K562 (cell line): ENCODE measurements at regions not wholly inside any gene's neighbourhood (a gene's known extent, or its start where the extent isn't known, plus 50 kb on each side); places are given as distances from the start of the nearest gene placed in this dataset.

ENCODE experiments used
- ATAC-seq: fragments of 200-7000 bp; cut with Tn5 transposase; 3 replicates; pipeline ENCODE4 v1.9.1; 2020; ENCODE audit warnings: moderate library complexity
- BruUV-seq: library from RNA; stranded (reverse); fragments of 400-500 nt; replicated peaks from 2 replicates; lab custom pipeline; 2021; lab: Mats Ljungman, UMichigan
- CTCF ChIA-PET: fragments of 300-600 bp; formaldehyde crosslinking; extraction: SDS; loops from one replicate; lab custom pipeline; 2021; ENCODE audit warnings: low intra/inter-chr PET ratio; lab: Yijun Ruan, JAX
- POLR2A ChIA-PET: fragments of 300-600, 350-650 bp; sonication (Branson Sonifier 250); formaldehyde crosslinking; extraction: SDS; loops from one replicate; lab custom pipeline; 2021; ENCODE audit warnings: antibody characterized with exemption, inconsistent platforms; lab: Yijun Ruan, JAX
- DNase-seq, 4 experiments: peaks; one replicate each; pipeline versions ENCODE4 v3.0.0 to v3.0.0-alpha.2; 2011 to 2018; ENCODE audit warnings: low spot score in 3 of 4, mixed read lengths in 3 of 4; ENCODE audit errors: extremely low read depth in 1 of 4
- FAIRE-seq: peaks from 2 replicates; lab custom pipeline; 2011; peaks lifted over from hg19 to GRCh38; lab: Jason Lieb, UNC
- H2AFZ ChIP-seq: 2 replicates; pipeline ENCODE4 v1.6.0; 2011; ENCODE audit warnings: low read depth, low read length, control low read depth, inconsistent platforms
- H3K27ac ChIP-seq: fragments of 200-600 bp; 3 replicates; pipeline ENCODE4 v1.8.0; 2011; ENCODE audit warnings: low read depth, mild to moderate bottlenecking, control low read depth, inconsistent platforms, low read length, moderate library complexity, mixed read lengths; ENCODE audit errors: extremely low read depth
- H3K27me3 ChIP-seq, 2 experiments: fragments of 300-600 bp in 1 of 2; 2 replicates in 1 of 2; 3 replicates in 1 of 2; pipeline versions ENCODE4 v1.6.0 to v1.8.0; 2011; ENCODE audit warnings: inconsistent platforms in 2 of 2, low read length in 2 of 2, mild to moderate bottlenecking in 1 of 2, mixed read lengths in 1 of 2, moderate library complexity in 1 of 2; ENCODE audit not compliant: control insufficient read depth in 2 of 2, insufficient read depth in 2 of 2
- H3K36me3 ChIP-seq: fragments of 300-600 bp; 3 replicates; pipeline ENCODE4 v1.8.0; 2011; ENCODE audit warnings: mild to moderate bottlenecking, low read length, inconsistent platforms; ENCODE audit not compliant: control insufficient read depth, insufficient read depth
- H3K4me1 ChIP-seq, 2 experiments: fragments of 200-600 bp in 1 of 2; replicated peaks in 1 of 2; 2 replicates in 1 of 2; 3 replicates in 1 of 2; pipeline versions ENCODE4 v1.5.1 to v1.8.0; 2011; ENCODE audit warnings: inconsistent platforms in 2 of 2, low read length in 2 of 2, mild to moderate bottlenecking in 1 of 2, mixed read lengths in 1 of 2, moderate library complexity in 1 of 2; ENCODE audit not compliant: control insufficient read depth in 2 of 2, insufficient read depth in 2 of 2
- H3K4me2 ChIP-seq: 2 replicates; pipeline ENCODE4 v1.6.1; 2011; ENCODE audit warnings: low read length, control low read depth, inconsistent platforms, mixed read lengths; ENCODE audit not compliant: insufficient read depth
- H3K4me3 ChIP-seq: fragments of 200-600 bp; sonication (generic), shearing (Covaris generic); 2 replicates; pipeline ENCODE4 v1.5.1; 2016; ENCODE audit warnings: control low read depth, inconsistent platforms
- H3K79me2 ChIP-seq: fragments of 200-600 bp; 3 replicates; pipeline ENCODE4 v1.8.0; 2011; ENCODE audit warnings: low read length, inconsistent platforms; ENCODE audit not compliant: control insufficient read depth, insufficient read depth
- H3K9ac ChIP-seq, 2 experiments: 2 replicates each; pipeline versions ENCODE4 v1.6.0 to v1.6.1; 2011; ENCODE audit warnings: low read depth in 2 of 2, low read length in 2 of 2, control low read depth in 1 of 2, inconsistent platforms in 1 of 2, mild to moderate bottlenecking in 1 of 2, mixed read lengths in 1 of 2; ENCODE audit not compliant: insufficient read depth in 1 of 2
- H3K9me1 ChIP-seq: one replicate; pipeline ENCODE4 v1.6.0; 2011; ENCODE audit warnings: inconsistent platforms, mild to moderate bottlenecking, low read length, moderate library complexity; ENCODE audit not compliant: control insufficient read depth, insufficient read depth
- H3K9me3 ChIP-seq: replicated peaks from 2 replicates; pipeline ENCODE4 v1.5.1; 2011; ENCODE audit warnings: low read depth, low read length, inconsistent platforms; ENCODE audit not compliant: control insufficient read depth, insufficient read depth
- H4K20me1 ChIP-seq: replicated peaks from 2 replicates; pipeline ENCODE4 v1.6.1; 2011; ENCODE audit warnings: low read length, inconsistent platforms, mixed read lengths; ENCODE audit not compliant: control insufficient read depth, insufficient read depth
- BDP1 ChIP-seq: IDR thresholded peaks from 3 replicates; pipeline ENCODE4 v1.6.1; 2011; ENCODE audit not compliant: insufficient read length, insufficient read depth
- CHD1 ChIP-seq: fragments of 200-600 bp; sonication (generic); IDR thresholded peaks from one replicate; pipeline ENCODE4 v1.6.1; 2012; ENCODE audit warnings: mild to moderate bottlenecking, moderate library complexity, low read length, inconsistent platforms
- FIP1L1 ChIP-seq: fragments of 200-400 bp; formaldehyde crosslinking; IDR thresholded peaks from 2 replicates; pipeline ENCODE4 v1.6.1; 2018; ENCODE audit warnings: mild to moderate bottlenecking, low read depth, low read length; ENCODE audit not compliant: poor library complexity, severe bottlenecking
- HCFC1 ChIP-seq: IDR thresholded peaks from 2 replicates; pipeline ENCODE4 v1.6.1; 2012; ENCODE audit warnings: low read depth, low read length, improper control_type of control experiment
- MYBL2 ChIP-seq, 2 experiments: fragments of 450-650 bp in 1 of 2; sonication (generic) in 1 of 2; formaldehyde crosslinking in 1 of 2; IDR thresholded peaks; 2 replicates each; pipeline versions ENCODE4 v1.6.1 to v1.8.1; 2017 to 2022; ENCODE audit warnings: borderline replicate concordance in 1 of 2, inconsistent platforms in 1 of 2, low read depth in 1 of 2, mild to moderate bottlenecking in 1 of 2, missing genetic modification reagents in 1 of 2, moderate library complexity in 1 of 2
- NBN ChIP-seq: fragments of 450-650 bp; IDR thresholded peaks from 2 replicates; pipeline ENCODE4 v1.6.1; 2016; ENCODE audit warnings: low read depth, mild to moderate bottlenecking
- NCOA1 ChIP-seq: fragments of 450-650 bp; IDR thresholded peaks from 2 replicates; pipeline ENCODE4 v1.6.1; 2016; ENCODE audit warnings: low read depth
- NCOR1 ChIP-seq: fragments of 450-650 bp; IDR thresholded peaks from 2 replicates; pipeline ENCODE4 v1.6.1; 2016; ENCODE audit warnings: mild to moderate bottlenecking, moderate library complexity
- RCOR1 ChIP-seq, 2 experiments: IDR thresholded peaks; 2 replicates each; pipeline ENCODE4 v1.6.1; 2012; ENCODE audit warnings: low read depth in 2 of 2, low read length in 2 of 2, borderline replicate concordance in 1 of 2, improper control_type of control experiment in 1 of 2
- RUNX1 ChIP-seq: sonication (generic); IDR thresholded peaks from 2 replicates; pipeline ENCODE4 v1.6.1; 2016; ENCODE audit warnings: antibody characterized with exemption, low read depth
- SMAD3 ChIP-seq: fragments of 450-650 bp; formaldehyde crosslinking; conservative IDR thresholded peaks from 2 replicates; pipeline ENCODE4 v1.4.0; 2020; ENCODE audit warnings: mild to moderate bottlenecking
- TAL1 ChIP-seq: fragments of 450-650 bp; IDR thresholded peaks from 2 replicates; pipeline ENCODE4 v1.6.1; 2016; ENCODE audit warnings: mild to moderate bottlenecking
- TFAP4 ChIP-seq: sonication (generic); formaldehyde crosslinking; IDR thresholded peaks from 2 replicates; pipeline ENCODE4 v1.8.0; 2022; ENCODE audit warnings: missing genetic modification reagents, mild to moderate bottlenecking, moderate library complexity, borderline replicate concordance
- XRCC5 ChIP-seq: fragments of 200-400 bp; formaldehyde crosslinking; IDR thresholded peaks from 2 replicates; pipeline ENCODE4 v1.6.1; 2017; ENCODE audit warnings: low read depth, mild to moderate bottlenecking, low read length
- ZBTB34 ChIP-seq: fragments of 250-450 bp; sonication (Bioruptor Pico); IDR thresholded peaks from 2 replicates; pipeline ENCODE4 v1.8.0; 2021; ENCODE audit warnings: mild to moderate bottlenecking, moderate library complexity
- ZFX ChIP-seq: sonication (generic); formaldehyde crosslinking; IDR thresholded peaks from 2 replicates; pipeline ENCODE4 v1.8.0; 2022; ENCODE audit warnings: mild to moderate bottlenecking, missing genetic modification reagents, moderate library complexity
- ZNF197 ChIP-seq: fragments of 200-800 bp; sonication (Bioruptor generic); IDR thresholded peaks from 2 replicates; pipeline ENCODE4 v1.6.1; 2016; ENCODE audit warnings: low read depth, missing genetic modification characterization, missing compliant biosample characterization
- WGBS: fragments of 100-300 bp; shearing (Covaris generic); methylation state at CpG from one replicate; pipeline ENCODE4 v1.1.6; 2016; ENCODE audit warnings: low coverage, mixed read lengths; ENCODE audit not compliant: insufficient coverage; ENCODE audit errors: missing lambda C conversion rate; 5-methylcytosine and 5-hydroxymethylcytosine counted together
- in situ Hi-C: fragments of 300-500 bp; cut with MboI; formaldehyde crosslinking; loops from 4 replicates; pipeline ENCODE4 v1.15.0; 2018; ENCODE audit warnings: inconsistent platforms, mixed read lengths
- intact Hi-C: fragments of 100-400 bp; cut with micrococcal nuclease; formaldehyde crosslinking; loops from 2 replicates; pipeline ENCODE4 v1.14.2; 2022

DNA sequence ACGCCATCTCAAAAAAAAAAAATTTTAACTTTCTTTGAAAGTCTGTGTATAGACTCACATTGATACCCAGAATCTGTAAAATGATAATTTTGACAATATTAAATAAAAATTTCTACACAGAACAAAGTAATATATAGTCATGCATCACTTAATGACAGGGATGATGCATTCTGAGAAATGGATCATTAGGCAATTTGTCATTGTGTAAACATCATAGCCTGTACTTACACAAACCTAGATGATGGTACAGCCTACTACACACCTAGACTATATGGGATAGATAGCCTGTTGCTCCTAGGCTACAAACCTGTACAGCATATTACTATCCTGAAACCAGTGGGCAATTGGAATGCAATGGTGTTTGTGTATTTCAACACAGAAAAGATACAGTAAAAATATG is 107.7 kb downstream of the BLTP1 start:
- peaks cover 25% of the 10 kb centered on the region for H3K36me3 ChIP-seq
- H3K79me2 ChIP-seq, result no peaks in the 10 kb centered on the region
- no peaks in the 10 kb centered on the region for H3K9me1 ChIP-seq
- H3K4me2 ChIP-seq, result no peak overlapping the region
- intact Hi-C loops, result no loop called here
- H3K9me3 ChIP-seq, result no peaks in the 10 kb centered on the region
- POLR2A ChIA-PET, result no interaction called here
- H4K20me1 ChIP-seq, result no peaks in the 10 kb centered on the region
- in situ Hi-C loops, result no loop called here
- ATAC-seq (no peak), DNase-seq (no peak), FAIRE-seq (no peak)
- no TSS peak for BruUV-seq
- no peaks in the 10 kb centered on the region for H3K27me3 ChIP-seq
- H3K4me3 ChIP-seq, result no peak overlapping the region
- no peak overlapping the region for H3K9ac ChIP-seq
- CTCF ChIA-PET, result no interaction called here
- no peaks in the 10 kb centered on the region for H3K4me1 ChIP-seq
- 100% methylated on average over 1 of the region's 1 CpG for WGBS
- TF ChIP-seq NCOA1 (no peak), NCOR1 (no peak), XRCC5 (no peak), SMAD3 (no peak)
- no peak overlapping the region for H2AFZ ChIP-seq
- no peak overlapping the region for H3K27ac ChIP-seq

DNA sequence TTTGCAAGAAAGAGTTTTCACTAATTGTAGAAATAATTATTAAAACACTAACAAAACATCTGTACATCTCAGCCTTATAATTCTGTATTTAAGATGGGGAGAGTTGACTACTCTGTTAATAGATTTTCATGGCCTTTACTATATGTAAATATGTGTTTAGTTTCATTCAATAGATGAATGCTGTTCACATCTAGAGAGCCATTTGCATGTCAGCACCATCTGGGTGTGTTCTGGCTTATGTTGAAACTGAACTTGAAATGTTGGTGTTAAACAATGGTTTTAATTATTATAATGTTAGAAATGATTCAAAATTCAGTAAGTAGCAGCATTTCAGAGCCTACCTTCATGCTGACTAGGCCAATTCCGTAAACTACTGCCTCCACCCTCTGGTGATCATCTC is 102.5 kb upstream of the ADAD1 start:
- no peak for DNase-seq
- no peak overlapping the region for H2AFZ ChIP-seq
- FAIRE-seq, result no peak
- in situ Hi-C loops (no loop called here), intact Hi-C loops (no loop called here)
- H3K9me1 ChIP-seq, result no peaks in the 10 kb centered on the region
- no peaks in the 10 kb centered on the region for H4K20me1 ChIP-seq
- H3K27me3 ChIP-seq, result no peaks in the 10 kb centered on the region
- BruUV-seq, result no TSS peak
- H3K4me3 ChIP-seq, result no peak overlapping the region
- H3K4me1 ChIP-seq, result no peaks in the 10 kb centered on the region
- H3K36me3 ChIP-seq, result peaks cover 12% of the 10 kb centered on the region; the same call in 2 of the 3 replicates
- CTCF ChIA-PET, result no interaction called here
- no peak overlapping the region for H3K4me2 ChIP-seq
- no peak overlapping the region for H3K27ac ChIP-seq
- WGBS, result 100% methylated on average over 1 of the region's 1 CpG
- ATAC-seq, result no peak
- POLR2A ChIA-PET, result no interaction called here
- H3K9ac ChIP-seq, result no peak overlapping the region
- H3K79me2 ChIP-seq, result no peaks in the 10 kb centered on the region
- no peaks in the 10 kb centered on the region for H3K9me3 ChIP-seq
- TF ChIP-seq ZNF197, result no peak
- TF ChIP-seq HCFC1, result no peak
- TF ChIP-seq MYBL2 (IDR thresholded peaks at IDR 0.05; ENCODE audit: low read depth), result no peak
- TF ChIP-seq MYBL2 (CRISPR knock-in tag; IDR thresholded peaks at IDR 0.05; ENCODE audit: borderline replicate concordance), result no peak
- TF ChIP-seq NBN, result no peak
- no peak for TF ChIP-seq TAL1
- no peak for TF ChIP-seq ZFX (CRISPR knock-in tag)
- no peak for TF ChIP-seq ZBTB34 (CRISPR knock-in tag)
- TF ChIP-seq RCOR1 (IDR thresholded peaks at IDR 0.05; ENCODE audit: borderline replicate concordance in 1 of 2, low read depth in 2 of 2, low read length in 2 of 2), result no peak
- no peak for TF ChIP-seq RUNX1
- TF ChIP-seq FIP1L1, result no peak
- no peak for TF ChIP-seq TFAP4 (CRISPR knock-in tag)
- no peak for TF ChIP-seq CHD1
- no peak for TF ChIP-seq BDP1
